Caco-2 (cell line): ENCODE measurements at regions not wholly inside any gene's neighbourhood (a gene's known extent, or its start where the extent isn't known, plus 50 kb on each side); places are given as distances from the start of the nearest gene placed in this dataset.

ENCODE experiments used
- BruUV-seq: library from RNA; stranded (reverse); fragments of 400-500 nt; replicated peaks from 2 replicates; lab custom pipeline; 2021; lab: Mats Ljungman, UMichigan
- CTCF ChIA-PET: fragments of 300-600 bp; sonication (Branson Sonifier 250); formaldehyde crosslinking; loops from one replicate; lab custom pipeline; 2022; ENCODE audit warnings: antibody characterized with exemption; lab: Charles Lee
- POLR2A ChIA-PET: fragments of 300-600 bp; sonication (Branson Sonifier 250); formaldehyde crosslinking; loops from one replicate; lab custom pipeline; 2022; ENCODE audit warnings: antibody characterized with exemption; lab: Charles Lee
- DNase-seq, 2 experiments: peaks; one replicate each; pipeline versions ENCODE4 v3.0.0 to v3.0.0-alpha.2; 2020 to 2022
- H3K27me3 ChIP-seq: replicated peaks from 2 replicates; pipeline ENCODE4 v1.6.0; 2011; ENCODE audit warnings: low read length; ENCODE audit not compliant: control insufficient read depth, insufficient read depth
- H3K36me3 ChIP-seq: 2 replicates; pipeline ENCODE4 v1.5.1; 2011; ENCODE audit warnings: low read length; ENCODE audit not compliant: control insufficient read depth, insufficient read depth
- H3K4me1 ChIP-seq: fragments of 250-450 bp; sonication (Bioruptor Pico); 2 replicates; pipeline ENCODE4 v1.5.1; 2020; ENCODE audit warnings: mild to moderate bottlenecking
- H3K4me3 ChIP-seq: 2 replicates; pipeline ENCODE4 v1.5.1; 2011; ENCODE audit warnings: low read depth, mild to moderate bottlenecking, control low read depth, low read length
- H3K9me3 ChIP-seq: fragments of 250-450 bp; sonication (Bioruptor Pico); 2 replicates; pipeline ENCODE4 v1.5.1; 2020; ENCODE audit warnings: mild to moderate bottlenecking, moderate library complexity
- H3K27ac Mint-ChIP-seq: one replicate; pipeline ENCODE4 v1.8.0; 2022; ENCODE audit warnings: mixed read lengths; ENCODE audit not compliant: unreplicated experiment
- H3K27me3 Mint-ChIP-seq: one replicate; pipeline ENCODE4 v1.8.0; 2022; ENCODE audit warnings: mixed read lengths; ENCODE audit not compliant: insufficient read depth, unreplicated experiment
- H3K36me3 Mint-ChIP-seq: one replicate; pipeline ENCODE4 v1.8.0; 2022; ENCODE audit warnings: mild to moderate bottlenecking, mixed read lengths; ENCODE audit not compliant: insufficient read depth, unreplicated experiment
- H3K4me1 Mint-ChIP-seq: one replicate; pipeline ENCODE4 v1.8.0; 2022; ENCODE audit warnings: low read depth, mixed read lengths; ENCODE audit not compliant: unreplicated experiment
- H3K4me3 Mint-ChIP-seq: one replicate; pipeline ENCODE4 v1.8.0; 2022; ENCODE audit warnings: mild to moderate bottlenecking, moderate library complexity, mixed read lengths; ENCODE audit not compliant: unreplicated experiment
- H3K9me3 Mint-ChIP-seq: one replicate; pipeline ENCODE4 v1.8.0; 2022; ENCODE audit warnings: mixed read lengths; ENCODE audit not compliant: unreplicated experiment
- CTCF ChIP-seq, 2 experiments: fragments of 200-600 bp in 1 of 2; IDR thresholded peaks; 1 replicate in 1 of 2; 2 replicates in 1 of 2; pipeline versions ENCODE4 v1.5.1 to v1.8.0; 2011 to 2022; ENCODE audit warnings: antibody characterized with exemption in 1 of 2, control low read depth in 1 of 2, inconsistent platforms in 1 of 2, low read depth in 1 of 2, low read length in 1 of 2, mild to moderate bottlenecking in 1 of 2, moderate library complexity in 1 of 2; ENCODE audit not compliant: insufficient read depth in 1 of 2, severe bottlenecking in 1 of 2, unreplicated experiment in 1 of 2
- intact Hi-C: fragments of 100-400 bp; cut with micrococcal nuclease; formaldehyde crosslinking; loops from one replicate; pipeline ENCODE4 v1.10.0; 2022; ENCODE audit not compliant: unreplicated experiment

DNA sequence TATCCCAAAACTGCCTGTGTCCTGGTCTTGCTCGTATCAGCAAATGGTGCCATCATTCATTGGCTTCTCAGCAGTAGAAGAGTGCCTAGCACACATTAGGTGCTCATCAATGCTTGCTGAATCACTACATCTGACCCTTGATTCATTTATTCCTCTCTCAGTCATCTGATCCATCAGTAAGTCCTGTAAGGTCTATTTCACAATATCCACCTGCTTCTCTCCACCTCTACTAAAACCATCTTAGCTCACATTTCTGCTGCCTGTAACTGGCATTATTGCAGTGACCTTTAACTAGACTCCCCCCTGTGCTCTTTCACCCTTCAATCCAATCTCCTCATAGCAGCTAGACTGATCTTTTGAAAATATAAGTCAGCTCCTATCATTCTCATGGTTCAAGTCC lies 387.6 kb upstream of the SPRED2 start:
- H3K9me3 ChIP-seq: no peaks in the 10 kb centered on the region
- no peaks in the 10 kb centered on the region for H3K36me3 ChIP-seq
- no peak overlapping the region for H3K4me3 ChIP-seq
- ChIA-PET POLR2A (no interaction called here), CTCF (no interaction called here)
- Mint-ChIP-seq H3K4me1 (no peaks in the 10 kb centered on the region), H3K9me3 (peaks cover 8% of the 10 kb centered on the region), H3K27me3 (peaks cover 5% of the 10 kb centered on the region), H3K27ac (no peak overlapping the region), H3K4me3 (no peak overlapping the region), H3K36me3 (no peaks in the 10 kb centered on the region)
- TF ChIP-seq CTCF (IDR thresholded peaks at IDR 0.05; ENCODE audit: insufficient read depth in 1 of 2, low read depth in 1 of 2, low read length in 1 of 2, severe bottlenecking in 1 of 2, unreplicated experiment in 1 of 2): no peak
- no peaks in the 10 kb centered on the region for H3K27me3 ChIP-seq
- intact Hi-C loops: no loop called here
- no peaks in the 10 kb centered on the region for H3K4me1 ChIP-seq
- no peak for DNase-seq
- no TSS peak for BruUV-seq

GRCh38 chr2:65818873-65819451 lies 386.6 kb upstream of the SPRED2 start:
- Mint-ChIP-seq H3K4me3 (no peak overlapping the region), H3K27ac (no peak overlapping the region), H3K36me3 (no peaks in the 10 kb centered on the region), H3K9me3 (peaks cover 8% of the 10 kb centered on the region), H3K27me3 (peaks cover 10% of the 10 kb centered on the region), H3K4me1 (no peaks in the 10 kb centered on the region)
- Histone ChIP-seq H3K36me3 (no peaks in the 10 kb centered on the region), H3K9me3 (no peaks in the 10 kb centered on the region), H3K27me3 (no peaks in the 10 kb centered on the region), H3K4me1 (no peaks in the 10 kb centered on the region), H3K4me3 (no peak overlapping the region)
- no peak for DNase-seq
- CTCF ChIA-PET: no interaction called here
- POLR2A ChIA-PET: no interaction called here
- intact Hi-C loops: no loop called here
- TF ChIP-seq CTCF (IDR thresholded peaks at IDR 0.05; ENCODE audit: insufficient read depth in 1 of 2, low read depth in 1 of 2, low read length in 1 of 2, severe bottlenecking in 1 of 2, unreplicated experiment in 1 of 2): no peak
- no TSS peak for BruUV-seq

DNA sequence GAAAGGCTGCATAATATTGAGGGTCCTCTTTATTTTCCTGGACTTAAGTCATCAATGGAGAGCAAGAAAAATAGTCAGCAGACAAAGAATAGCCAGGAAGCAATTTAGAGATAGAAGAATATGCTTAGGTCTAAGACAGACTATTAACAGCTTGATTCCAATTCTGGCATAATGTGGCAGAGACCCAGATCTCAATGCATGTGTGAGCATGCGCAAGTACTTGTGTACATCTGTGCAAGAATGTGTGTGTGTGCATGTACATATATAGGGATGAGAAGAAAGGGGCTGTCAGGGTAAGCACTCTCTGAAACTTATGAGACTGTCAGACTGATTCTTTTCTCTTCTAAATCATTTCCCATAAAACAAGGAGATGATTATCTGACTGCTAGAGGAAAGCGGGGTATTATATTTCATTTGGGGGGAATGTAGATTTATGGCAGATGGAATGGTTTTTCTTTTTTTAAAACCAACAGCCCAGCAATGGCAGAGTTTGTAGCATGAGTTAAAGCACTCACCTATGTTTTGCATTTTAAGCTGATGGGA lies 381.3 kb upstream of the SPRED2 start:
- Mint-ChIP-seq H3K27me3 (peaks cover 4% of the 10 kb centered on the region), H3K4me1 (no peaks in the 10 kb centered on the region), H3K4me3 (no peak overlapping the region), H3K36me3 (no peaks in the 10 kb centered on the region), H3K9me3 (peaks cover 2% of the 10 kb centered on the region), H3K27ac (no peak overlapping the region)
- no peaks in the 10 kb centered on the region for H3K4me1 ChIP-seq
- no peak for DNase-seq
- intact Hi-C loops: no loop called here
- CTCF ChIA-PET: no interaction called here
- POLR2A ChIA-PET: no interaction called here
- H3K9me3 ChIP-seq: no peaks in the 10 kb centered on the region
- no peaks in the 10 kb centered on the region for H3K36me3 ChIP-seq
- no TSS peak for BruUV-seq
- no peaks in the 10 kb centered on the region for H3K27me3 ChIP-seq
- H3K4me3 ChIP-seq: no peak overlapping the region
- no peak for TF ChIP-seq CTCF (IDR thresholded peaks at IDR 0.05; ENCODE audit: insufficient read depth in 1 of 2, low read depth in 1 of 2, low read length in 1 of 2, severe bottlenecking in 1 of 2, unreplicated experiment in 1 of 2)
